HG02885 (cell line): ENCODE measurements at regions not wholly inside any gene's neighbourhood (a gene's known extent, or its start where the extent isn't known, plus 50 kb on each side); places are given as distances from the start of the nearest gene placed in this dataset.

ENCODE experiments used
- ATAC-seq: cut with Tn5 transposase; IDR thresholded peaks from one replicate; pipeline ENCODE4 v1.9.1; 2021; ENCODE audit warnings: mild to moderate bottlenecking; ENCODE audit not compliant: unreplicated experiment, poor library complexity

DNA sequence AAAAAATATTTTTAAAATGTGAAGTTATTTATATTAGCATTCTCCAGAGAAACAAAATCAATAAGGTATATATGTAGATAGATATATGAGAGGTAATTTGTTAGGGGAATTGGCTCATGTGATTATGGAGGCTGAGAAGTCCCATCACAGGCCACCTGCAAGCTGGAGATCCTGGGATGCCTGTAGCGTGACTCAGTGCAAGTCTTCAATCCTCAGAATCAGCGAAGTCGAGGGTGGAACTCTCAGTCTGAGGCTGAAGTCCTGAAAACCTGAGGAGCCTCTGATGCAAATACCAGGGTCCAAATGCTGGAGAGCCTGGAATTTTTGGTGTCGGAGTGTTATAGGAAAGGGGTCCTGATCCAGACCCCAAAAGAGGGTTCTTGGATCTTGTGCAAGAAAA is 658.5 kb downstream of the USP25 start:
- ATAC-seq, result no peak

DNA sequence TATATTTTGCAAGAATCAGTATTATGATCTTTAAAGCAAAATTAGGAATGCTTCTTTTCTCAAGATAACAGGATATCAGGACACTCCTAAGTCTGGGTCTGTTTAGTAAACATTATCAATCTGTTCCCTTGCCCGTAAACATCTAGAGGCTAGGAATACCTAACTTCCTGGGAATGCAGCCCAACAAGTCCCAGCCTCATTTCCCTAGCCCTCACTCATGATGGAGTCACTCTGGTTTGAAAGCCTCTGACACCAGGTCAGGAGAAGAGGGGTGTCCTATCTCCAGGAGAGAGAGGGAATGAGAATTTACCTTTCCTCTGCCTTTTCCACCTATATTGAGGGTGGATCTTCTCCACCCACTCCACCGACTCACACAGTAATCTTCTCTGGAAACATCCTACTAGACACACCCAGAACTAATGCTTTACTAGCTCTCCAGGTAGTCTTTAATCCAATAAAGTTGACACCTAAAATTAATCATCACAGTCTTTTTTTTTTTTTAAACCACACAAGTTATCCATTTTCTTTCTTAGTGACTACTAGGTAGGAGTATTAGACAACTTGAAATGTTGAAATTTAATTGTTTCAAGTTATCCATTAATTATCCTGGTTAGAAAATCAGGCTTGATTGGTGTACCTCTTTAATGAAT is 659.3 kb downstream of the USP25 start:
- no peak for ATAC-seq

DNA sequence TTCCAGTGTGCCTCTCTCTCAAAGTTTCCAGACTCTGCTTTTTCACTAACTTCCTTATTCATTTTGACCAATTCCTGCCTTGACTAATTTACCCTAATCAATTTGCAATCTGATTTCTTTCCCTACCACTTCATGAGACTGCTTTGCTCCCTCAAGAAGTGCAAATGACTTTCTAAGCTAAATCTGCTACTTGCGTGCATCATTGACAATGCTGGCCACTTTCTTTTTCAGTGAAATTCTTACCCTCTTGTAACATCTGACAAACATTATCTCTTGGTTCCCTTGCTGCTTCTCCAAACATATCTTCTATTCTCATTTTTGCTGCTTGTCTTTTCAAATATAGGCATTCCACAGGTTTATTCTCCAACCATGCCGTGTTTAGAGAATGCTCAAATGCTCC is 659.9 kb downstream of the USP25 start:
- ATAC-seq, result no peak

DNA sequence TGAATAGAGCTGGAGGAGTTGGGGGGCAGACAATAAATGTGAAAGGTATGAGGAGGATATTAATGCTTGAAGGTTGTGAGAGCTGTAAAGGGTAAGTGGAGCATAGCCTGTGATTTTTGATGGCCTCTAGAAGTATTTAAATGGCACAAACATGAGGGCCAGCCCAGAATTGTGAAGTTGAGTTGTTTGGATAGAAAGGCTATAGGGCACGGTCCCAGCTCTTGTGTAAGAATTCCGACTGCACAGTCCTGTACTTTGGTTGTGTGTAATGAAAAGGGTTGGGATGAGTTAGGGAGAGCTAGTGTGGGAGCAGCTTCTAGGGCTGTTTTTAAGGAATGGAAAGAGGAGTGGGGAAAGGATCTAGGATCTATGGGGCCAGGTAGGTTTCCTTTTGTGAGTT is 665.5 kb downstream of the USP25 start:
- ATAC-seq, result no peak

DNA sequence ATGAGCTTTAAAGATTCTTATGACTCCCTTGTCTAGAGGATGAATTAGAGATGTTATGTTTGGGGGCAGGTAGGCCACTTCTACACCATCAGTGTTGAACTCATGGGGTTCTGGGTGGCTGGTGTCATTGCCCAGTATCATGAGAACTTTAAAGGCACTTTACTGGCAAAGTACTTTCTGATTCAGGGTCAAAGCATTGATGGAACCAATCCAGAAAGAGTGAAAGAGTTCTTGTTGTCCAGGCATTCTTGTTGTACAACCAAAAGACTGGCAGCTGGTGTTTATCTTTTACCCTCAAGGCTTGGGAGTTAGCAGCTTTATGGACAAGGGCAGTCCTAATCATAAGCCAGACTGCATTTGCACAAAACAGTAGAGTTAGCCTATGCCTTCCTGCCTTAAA is 673.0 kb downstream of the USP25 start:
- ATAC-seq, result no peak

DNA sequence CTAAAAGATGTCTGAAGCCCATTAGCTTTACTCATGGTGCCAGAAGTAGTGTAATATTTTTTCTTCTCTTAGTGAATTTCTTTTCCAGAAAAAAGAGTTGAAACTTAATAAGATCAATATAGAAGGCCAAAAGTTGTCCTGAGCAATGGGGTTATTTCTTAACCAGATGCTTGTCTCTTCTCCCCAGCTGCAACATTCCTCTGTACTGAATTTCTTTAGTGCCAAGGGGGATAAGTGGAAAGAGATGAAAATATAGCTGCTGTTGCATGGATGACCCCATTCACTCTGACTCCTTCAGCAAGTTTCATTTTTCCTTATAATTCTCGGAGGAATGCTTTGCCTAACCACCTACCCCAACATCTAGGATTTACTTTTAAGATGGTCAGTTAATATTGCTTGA is 675.0 kb downstream of the USP25 start:
- no peak for ATAC-seq

DNA sequence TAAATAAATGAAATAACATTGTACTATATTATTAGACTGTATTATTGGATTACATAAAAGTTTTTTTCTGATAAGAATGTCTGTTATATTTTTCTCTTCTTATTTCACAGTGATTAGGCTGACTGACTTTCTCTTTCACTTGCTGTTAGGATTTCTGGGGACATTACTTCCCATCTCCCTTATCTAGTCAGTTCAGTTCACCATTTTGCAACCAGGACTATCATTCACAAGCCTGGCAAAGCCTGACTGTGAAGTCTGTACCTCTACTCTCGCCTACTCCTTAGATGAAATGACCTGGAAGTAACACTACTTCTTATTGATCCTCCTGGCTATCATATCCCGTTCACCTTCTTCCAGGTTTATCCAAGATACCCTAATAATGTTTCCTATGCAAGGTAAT is 676.6 kb downstream of the USP25 start:
- no peak for ATAC-seq

DNA sequence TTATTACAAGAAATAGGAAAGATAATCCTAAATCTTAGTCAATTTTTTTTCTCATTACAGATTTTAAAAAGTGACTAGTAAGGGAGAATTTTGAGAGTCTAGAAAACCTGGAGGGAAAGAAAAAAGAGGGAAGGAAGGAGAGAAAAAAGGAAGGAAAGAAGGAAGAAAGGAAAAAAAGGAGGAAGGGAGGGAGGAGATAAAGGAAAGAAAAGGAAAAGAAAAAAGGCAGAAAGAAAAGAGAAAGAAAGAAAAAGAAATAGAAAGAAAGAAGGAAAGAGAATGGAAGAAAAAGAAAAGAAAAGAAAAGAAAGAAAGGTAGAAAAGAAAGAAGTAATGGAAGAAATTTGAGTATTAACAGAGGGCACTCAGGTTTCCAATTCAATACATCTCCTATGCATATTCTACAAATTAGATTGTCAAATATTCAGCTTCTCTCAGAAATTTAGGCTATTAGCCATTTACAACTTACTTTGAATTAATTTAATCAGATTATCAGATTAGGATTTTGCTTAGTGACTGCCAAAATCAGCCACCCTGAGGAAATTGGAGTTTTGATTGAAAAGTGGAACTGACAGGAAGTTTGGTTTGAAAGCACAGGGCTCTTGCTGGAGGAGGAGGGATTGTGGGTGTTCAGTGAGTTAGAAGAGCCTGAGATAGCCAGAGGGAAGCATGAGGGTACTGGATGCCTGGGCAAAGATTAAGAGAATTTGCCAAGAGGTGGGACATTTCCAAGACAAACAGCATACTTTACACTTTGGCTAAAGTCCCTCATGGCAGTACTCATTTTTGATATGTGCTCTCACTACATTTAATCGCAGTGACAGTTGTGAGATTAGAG is 677.8 kb downstream of the USP25 start:
- ATAC-seq, result no peak

DNA sequence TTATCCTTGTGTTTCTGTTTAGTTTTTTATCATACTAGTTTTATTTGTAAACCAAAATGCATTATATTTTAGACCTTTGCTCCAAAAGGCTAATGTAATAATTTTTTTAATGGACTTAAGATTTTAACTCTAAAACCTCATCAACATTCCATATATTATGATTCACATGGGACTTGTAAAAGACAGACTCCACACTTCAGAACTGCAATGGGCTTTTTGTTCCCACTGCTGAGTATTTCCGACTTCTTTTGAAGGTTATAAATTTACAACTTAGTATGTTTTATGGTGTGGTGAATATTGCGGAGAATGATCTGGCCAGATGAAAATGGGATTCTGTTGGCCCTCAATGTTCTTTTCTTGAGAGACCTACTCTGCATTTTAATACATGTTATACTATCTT is 678.5 kb downstream of the USP25 start:
- no peak for ATAC-seq

DNA sequence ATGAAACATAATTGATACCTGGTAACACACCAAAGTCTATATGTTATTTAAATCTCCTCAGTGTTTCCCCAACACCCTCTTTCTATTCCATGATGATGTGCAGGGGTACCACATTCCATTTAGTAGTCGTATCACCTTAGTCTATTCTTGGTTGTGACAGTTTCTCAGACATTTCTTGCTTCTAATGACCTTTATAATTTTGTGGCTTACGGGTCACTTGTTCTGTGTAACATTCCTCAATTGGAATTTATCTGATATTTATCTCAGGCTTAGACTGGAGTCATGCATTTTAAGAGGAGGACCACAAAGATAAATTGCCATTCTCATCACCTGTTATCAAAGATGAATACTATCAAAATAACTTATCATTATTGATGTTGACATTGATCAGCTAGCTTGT is 679.6 kb downstream of the USP25 start:
- ATAC-seq, result no peak

DNA sequence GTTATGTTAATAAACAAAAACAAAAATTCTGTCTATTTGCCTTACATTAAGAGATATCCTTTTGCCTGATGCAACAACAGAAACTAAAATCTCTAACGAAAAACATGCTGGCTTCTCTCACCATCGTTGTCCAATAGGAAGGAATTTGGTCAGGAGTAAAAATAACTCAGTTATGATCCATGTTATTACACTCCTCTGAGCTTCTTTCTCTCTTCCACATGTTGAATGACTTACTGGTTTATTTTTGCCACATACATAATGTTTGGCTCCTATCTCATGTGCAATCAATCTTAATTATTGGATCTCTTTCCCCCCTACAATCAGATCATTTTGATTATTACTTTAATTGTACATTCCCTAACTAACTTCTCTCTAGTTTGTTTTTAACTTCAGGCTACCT is 688.4 kb downstream of the USP25 start:
- ATAC-seq, result no peak

DNA sequence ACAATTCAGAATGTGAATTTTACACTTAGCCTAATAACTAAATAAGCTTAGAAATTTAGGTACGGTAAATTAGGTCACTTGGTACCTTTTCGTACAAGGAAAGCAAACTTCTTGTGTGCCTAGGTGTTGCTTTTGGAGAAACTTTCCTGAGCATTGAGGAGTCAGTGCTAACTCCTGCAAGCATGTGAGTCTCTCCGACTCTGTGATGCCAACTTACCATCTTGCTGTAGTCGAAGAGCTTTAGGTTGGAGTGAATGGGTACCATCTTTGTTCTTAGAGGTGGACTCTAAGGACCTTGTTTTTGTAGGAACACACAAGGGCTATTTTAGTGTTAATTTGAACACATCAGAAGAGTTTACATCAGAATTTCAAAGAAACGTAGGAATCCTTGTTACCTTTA is 688.9 kb downstream of the USP25 start:
- no peak for ATAC-seq

DNA sequence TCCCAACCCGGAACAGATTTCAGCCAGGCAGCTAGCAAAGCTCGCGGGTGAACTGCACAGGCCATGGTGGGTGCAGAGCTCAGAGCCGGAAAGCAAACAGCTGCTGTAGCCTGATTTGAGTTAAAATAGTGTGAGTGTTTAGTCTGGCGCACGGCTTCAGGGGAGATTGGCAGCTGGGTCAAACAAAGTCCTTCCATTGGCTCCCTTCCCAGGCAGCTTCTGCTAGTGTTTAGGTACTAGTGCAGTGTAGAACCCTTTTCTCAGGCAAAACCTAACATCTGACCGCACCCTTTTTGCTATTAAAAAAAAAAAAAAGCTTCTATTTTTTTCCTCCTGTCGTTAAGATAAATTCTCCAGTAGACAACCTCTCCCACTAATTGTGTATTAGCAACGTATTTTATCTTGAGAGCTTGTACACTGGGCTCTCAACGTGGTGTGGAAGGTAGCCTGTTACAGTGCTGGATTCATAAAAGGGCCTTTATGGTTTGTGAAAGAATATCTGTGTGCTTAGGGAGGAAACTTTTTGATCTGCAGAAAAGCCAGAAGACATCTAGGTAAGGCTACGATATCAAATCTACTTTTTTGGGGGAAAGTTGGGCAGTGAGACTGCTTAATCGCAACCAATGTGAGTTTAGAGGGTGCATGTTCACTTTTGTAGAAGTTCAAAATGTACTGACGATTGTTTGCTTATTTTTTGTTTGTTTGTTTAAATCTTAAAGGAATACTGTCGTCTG is 689.6 kb downstream of the USP25 start:
- no peak for ATAC-seq

DNA sequence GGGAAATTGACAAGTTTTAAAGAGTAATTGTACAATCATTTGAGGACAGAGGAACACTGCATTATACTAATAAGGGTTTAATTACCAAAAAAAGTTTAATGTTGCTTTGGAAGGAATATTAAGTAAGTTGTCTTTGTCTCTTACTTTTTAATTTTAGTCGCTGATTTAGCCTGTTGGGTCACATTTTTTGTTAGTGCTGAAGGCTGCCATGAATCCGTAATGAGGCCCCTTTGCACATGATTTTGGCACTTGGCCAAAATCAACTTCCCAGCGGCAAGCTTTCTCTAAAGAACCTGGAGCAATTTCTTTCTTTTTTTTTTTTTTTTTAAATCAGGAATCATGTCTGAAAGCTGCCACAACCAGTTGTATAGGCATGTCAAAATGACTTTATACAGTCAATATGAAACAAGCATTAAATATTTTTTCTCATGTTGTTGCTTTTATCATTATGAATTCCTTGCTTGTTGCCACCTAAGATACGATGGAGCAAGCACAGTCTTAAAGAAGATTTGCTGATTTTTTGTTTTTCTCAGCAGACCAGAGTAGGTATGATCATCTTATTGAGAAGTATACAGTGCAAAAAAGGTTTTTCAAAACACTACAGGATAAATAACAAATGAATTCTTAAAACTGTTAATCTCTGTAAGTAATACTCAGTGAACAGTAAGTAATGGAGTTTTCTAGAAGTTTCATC is 690.4 kb downstream of the USP25 start:
- no peak for ATAC-seq

DNA sequence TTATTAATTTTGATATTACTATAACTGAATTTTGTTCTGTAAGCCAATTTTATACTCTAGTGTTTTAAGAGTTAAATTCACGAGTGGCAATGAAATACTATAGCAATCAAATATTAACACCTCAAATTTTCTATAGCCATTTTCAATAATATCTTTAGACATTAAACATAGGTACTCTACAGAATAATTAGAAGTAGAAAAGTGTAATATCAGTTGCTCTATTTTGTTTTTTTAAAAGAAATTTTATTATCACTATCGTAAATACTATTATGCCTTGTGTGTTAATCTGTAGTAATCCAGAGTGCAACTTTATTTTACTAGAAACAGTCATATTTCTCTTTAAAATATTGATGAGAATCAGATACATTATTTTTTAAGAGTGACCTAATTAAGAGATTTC is 691.2 kb downstream of the USP25 start:
- no peak for ATAC-seq

DNA sequence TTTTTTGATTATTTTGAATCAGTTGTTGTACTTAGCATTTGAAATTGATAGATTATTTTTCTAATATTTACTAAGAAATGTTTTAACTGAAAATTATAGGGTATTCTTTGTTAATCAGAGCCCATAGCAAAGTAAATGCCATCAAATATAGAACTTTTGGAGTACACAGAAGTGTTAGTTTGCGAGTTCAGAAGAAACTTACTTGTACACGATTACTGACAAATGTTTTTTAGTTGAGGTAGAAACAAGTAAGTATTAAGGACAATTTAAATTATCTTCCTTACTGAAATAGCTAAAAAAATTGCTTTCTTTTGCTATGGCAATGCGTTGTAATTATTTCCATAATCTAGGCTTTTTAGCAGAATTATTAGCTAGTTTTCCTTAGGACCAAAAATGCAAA is 692.2 kb downstream of the USP25 start:
- no peak for ATAC-seq

DNA sequence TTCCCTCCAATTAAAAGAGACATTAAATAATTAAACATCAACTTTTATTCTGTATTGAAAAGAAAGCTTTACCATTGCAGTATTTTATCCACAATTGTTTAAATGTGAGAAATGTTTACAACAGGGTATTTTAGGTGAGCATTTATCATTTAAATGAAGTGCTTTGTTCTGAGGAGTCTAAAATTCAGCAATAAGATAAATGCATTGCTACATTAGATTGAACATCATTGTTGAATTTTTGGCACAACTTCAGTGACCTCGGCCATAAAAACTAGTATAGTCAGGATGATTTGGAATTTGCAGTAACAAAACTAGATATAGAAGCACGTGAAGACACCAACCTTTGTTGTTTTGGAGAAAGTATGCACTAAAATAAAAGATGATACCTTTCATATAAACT is 692.9 kb downstream of the USP25 start:
- ATAC-seq, result no peak

DNA sequence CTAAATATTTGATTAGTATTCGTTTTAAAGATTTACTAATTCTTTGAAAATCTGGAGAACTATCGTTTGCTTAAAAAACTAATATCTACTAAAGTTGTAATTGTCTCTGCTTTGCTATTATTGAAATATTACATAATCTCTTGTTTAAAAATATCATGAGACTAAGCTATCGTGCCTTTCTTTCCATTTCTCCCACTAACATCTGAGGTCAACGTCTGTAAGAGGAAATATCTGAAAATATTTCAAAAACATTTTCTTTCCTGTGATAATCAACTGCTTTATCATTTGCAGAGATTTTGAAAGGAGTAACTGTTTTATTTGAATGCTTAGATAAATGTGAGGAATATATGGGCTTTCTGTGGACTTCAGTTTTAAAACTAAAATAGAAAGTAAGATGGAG is 694.1 kb downstream of the USP25 start:
- no peak for ATAC-seq

DNA sequence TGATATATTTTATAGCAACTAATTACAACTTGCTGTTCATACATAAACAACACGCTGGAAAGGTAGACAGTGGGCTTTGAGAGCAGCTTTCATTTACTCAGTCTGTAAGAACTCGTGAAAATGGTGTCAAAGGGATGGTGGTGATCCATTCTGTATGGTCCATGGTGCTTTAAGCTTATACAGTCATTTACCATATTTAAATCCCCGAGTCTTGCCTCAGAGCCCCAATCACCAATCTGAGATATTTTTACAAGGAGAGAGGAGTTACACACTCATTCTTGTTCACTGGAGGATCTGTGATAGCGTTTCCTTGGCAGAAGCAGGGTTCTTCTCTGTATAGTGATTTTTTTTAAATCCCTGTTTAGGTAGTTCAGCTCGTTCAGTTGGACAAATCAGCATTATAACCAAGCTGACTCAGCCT is 694.6 kb downstream of the USP25 start:
- ATAC-seq, result no peak

DNA sequence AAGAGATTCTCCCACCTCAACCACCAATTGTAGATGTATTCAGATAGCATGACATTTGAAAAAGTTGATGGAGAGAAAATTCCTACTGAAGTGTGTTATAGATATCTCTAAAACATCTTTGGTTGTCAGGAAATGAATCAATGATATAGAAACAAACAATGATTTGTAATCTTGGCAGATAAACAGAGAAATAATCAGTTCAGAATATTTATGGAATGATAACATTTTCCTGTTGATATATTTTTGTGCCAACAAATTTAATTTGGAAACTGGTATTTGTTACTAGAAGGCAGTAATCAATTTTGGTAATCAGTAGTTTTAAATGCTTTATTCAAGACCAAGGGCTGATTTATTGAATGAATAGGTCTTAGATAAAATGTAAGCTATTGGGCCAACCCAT is 695.6 kb downstream of the USP25 start:
- no peak for ATAC-seq

DNA sequence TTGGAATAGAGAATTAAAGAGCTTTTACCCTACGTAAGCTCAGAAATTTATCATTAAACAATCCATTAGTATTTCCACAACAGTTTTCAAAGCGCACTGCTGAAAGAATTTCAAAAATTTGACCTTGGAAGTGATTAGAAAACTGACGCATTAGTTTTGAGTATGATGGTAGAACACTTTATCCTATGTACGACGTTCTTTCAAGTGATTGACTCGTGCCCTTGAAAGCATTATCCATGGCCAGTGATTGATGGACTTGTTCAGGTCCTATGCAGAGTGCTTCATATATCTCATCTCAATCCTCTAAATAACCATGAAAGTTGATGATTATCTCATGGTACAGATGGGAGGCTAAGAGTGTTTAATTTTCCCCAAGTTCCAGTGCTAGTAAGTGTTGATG is 697.2 kb downstream of the USP25 start:
- no peak for ATAC-seq
